Pons (tissue), 1 donor: ENCODE measurements at regions not wholly inside any gene's neighbourhood (a gene's known extent, or its start where the extent isn't known, plus 50 kb on each side); places are given as distances from the start of the nearest gene placed in this dataset.

Experiments
- DNase-seq: peaks from one replicate; pipeline ENCODE4 v3.0.0-alpha.2; 2016; ENCODE audit warnings: low spot score

DNA sequence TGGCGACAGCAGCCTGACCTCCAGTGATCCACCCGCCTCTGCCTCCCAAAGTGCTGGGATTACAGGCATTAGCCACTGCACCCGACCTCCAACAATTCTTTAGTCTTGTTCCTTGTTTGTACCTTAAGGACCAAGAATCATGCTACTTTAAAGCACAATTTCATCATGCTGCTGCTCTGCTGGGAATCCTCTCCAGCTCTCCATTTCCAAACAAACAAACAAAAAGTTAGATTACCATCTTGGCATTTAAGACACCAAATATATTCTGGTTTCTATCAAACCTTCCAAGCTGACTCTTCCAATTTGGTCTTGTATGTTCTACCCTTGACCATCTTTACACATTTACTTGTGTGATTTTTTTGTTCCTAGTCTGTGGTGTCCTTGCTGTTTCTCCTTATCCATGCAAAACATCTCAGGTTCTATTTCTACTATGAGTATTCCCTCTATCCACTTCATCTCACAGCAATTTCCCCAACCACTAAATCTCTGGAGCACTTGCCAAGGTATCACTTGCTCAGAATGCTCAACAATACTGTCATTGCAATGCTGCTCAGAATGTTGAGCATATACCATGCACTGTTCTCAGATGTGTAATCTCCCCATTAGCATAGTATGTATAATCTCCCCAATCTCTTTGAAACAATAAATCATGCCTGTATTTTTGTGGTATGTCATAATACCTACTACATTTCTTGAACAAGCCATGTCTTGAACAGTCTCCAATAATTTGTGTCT is 73.2 kb upstream of the GALNT5 start:
- no peak for DNase-seq

- no peak for DNase-seq
Observed at GRCh38 chr2:157185476-157186227, 71.9 kb upstream of the GALNT5 start.

- no peak for DNase-seq
Observed at GRCh38 chr2:157190151-157190550, 67.4 kb upstream of the GALNT5 start.

- DNase-seq: no peak
Observed at GRCh38 chr2:157191186-157191585, 66.3 kb upstream of the GALNT5 start.

DNA sequence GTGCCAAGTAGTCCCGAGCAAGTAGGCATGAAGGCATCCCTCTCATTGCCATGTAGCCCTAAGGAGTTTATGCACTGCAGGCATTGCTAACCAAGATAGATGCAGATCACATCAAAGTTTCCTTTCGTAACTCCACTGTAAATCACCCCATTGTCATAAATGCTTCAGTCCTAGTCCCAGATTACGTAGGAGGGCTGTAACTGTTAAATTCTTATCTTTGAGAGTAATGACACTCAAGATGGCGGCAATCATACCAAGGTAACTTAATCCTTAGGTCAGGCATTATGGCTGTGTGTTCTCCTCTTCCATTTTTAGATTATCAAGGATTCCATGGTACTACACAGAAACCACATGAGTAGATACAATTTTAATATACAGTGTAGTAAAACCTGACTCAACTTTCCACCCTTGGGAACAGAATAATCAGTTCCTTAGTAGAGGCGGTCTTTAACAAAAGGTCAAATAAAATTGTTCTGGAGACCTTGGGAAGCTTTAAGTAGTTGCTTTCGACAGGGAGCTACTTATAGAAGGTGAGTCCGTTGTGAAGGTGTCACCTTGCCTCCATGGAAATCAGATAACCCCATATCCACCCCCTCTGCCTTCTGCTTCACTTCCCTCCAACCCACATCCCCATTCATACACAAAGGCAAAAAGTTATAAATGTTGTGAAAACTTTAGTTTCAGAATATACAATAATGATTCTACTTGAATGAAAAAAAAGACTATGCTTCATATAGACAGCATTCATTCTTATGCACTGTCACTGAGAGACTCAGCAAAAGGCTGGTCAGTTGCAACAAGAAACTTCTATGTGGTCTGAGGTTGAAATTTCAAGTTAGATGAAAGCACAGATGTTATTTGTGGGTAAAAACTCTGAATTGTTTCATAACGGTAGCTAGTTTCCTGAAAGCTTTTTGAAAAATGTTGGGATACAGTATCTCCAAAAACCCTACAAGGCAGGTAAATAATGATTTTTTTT is 64.8 kb upstream of the GALNT5 start:
- DNase-seq: no peak

DNA sequence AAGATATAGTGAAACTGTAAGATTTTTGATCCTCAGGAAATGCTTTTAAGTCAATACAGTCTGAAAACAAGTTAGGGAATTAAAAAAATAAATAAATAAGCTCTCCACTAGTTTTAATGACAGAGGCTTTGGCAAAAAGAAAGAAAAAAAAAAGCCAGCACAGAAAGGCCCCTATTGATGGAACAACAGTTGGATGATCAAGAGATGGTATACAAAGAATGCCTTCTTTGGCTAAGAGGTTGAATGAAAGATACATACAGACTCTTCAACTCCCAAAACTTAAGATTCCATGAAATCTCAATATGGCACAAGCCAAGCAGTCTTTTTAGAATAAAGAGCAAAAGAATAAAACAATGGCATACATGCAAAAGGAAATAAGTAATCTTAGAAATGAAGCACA is 64.0 kb upstream of the GALNT5 start:
- DNase-seq: peak; percentile 48

DNA sequence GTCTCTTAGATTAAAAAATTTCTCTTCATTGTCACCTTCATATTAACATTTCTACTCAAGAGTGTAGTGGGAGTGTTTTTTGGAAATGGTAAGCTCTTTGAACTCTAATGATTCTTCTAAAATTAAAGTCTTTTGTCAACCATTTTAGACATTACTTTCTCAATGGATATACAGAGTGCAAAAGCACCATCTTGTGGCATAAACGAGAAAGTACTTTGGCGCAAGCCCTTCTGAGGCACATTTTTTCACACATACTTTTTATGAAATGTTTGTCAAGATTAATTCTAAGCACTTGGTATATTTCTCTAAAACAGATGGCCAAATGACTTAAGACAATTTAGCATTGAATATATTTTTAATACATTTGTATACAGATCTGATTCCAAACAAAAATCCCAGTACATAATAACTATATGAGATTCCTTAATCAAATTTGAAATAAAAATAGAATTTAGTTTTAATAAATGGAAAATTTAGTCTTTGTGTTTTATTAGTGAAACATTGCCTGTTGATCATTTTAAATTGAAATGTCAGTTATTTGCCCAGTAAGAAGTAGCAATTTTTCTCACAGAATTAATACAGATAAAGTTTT is 63.3 kb upstream of the GALNT5 start:
- peak; percentile 72 for DNase-seq

DNA sequence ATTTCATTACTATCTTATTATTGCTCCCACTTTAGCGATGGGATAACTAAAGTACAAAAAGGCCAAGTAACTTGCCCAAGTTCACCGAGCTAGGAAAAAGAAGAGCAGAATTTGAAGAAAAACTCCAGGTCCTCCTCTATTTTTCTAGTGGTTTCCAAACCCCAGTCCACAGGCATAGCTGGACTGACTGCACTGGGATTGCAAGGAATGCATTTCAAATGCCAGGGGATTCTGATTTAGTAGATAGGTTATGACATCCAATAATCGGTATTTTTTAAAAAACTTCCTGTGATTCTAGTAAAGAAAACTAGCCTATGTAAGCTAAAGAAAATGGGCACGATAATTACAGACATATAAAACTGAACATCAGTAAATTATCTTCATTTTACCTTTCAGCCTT is 62.7 kb upstream of the GALNT5 start:
- no peak for DNase-seq

- no peak for DNase-seq
Observed at GRCh38 chr2:157196956-157197355, 60.5 kb upstream of the GALNT5 start.

- no peak for DNase-seq
Observed at GRCh38 chr2:157197848-157198247, 59.7 kb upstream of the GALNT5 start.

GRCh38 chr2:157203651-157204050 is 53.9 kb upstream of the GALNT5 start:
- DNase-seq: no peak

DNA sequence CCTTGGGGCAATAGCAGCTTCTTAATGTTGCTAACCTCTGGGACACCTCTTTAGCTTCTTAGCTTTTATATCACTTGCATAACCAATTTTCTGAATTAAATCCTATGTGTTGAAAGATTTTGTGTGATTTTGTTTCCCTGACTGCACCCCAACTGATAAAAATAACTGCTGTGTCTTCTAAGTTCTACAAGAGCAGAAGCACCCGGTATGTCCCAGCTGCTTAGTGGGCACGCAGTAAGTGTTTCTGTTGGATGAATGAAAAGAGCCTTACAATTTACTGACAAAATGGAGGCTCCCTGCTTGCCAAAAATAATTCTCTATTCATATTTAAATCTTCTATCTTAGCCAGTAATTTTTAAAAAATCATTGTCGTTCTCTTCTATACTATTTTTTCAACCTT is 53.1 kb upstream of the GALNT5 start:
- no peak for DNase-seq

DNA sequence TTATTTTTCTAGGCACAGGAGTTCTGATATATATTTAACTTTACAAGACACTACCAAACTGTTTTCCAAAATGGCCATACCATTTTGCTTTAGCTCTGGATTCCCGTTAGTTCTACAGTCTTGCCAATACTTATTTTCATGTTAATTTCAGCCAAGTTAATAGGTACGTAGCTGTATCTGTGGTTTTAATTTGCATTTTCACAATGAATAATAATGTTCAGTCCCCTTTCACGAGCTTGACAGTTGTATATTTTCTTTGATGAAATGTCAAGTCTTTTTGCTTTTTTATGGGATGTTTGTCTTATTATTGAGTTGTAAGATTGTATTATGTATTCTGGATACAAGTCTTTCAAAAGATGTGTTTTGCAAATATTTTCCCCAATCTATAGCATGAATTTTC is 50.6 kb upstream of the GALNT5 start:
- no peak for DNase-seq
